ENCODE measurements at regions not wholly inside any gene's neighbourhood (a gene's known extent, or its start where the extent isn't known, plus 50 kb on each side); places are given as distances from the start of the nearest gene placed in this dataset.

DNA sequence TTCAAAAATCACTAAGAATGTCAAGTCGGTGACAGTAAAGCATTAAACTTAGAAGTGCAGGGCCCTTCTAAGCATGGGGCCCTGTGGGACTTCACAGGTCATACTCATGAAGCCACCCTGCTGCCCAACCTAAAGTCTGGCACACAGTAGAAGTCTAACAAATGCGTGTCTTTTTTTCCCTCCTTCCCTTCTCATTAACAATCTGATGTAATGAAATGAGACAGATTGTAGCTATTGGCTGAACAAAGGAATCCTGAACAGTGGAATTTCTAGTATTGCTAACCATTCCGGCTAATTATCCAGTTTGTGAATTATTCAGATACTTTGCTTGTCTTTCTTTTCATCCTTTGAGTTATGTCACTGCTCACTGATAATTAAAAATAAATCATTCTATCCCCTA, 369.9 kb downstream of the WDR11 start:
- no peaks in the 10 kb centered on the region for H3K9me3 ChIP-seq
- no peak overlapping the region for H3K27ac ChIP-seq
- H3K27me3 ChIP-seq, result no peaks in the 10 kb centered on the region
- peaks cover 7 to 18% of the 10 kb centered on the region in 2 donors for H3K4me1 ChIP-seq
- no peaks in the 10 kb centered on the region for H3K36me3 ChIP-seq
- H3K4me3 ChIP-seq (replicated peaks in 1 of 3), result no peak overlapping the region
- no peak for TF ChIP-seq POLR2A (IDR thresholded peaks at IDR 0.05)
- TF ChIP-seq, protein P1, sequence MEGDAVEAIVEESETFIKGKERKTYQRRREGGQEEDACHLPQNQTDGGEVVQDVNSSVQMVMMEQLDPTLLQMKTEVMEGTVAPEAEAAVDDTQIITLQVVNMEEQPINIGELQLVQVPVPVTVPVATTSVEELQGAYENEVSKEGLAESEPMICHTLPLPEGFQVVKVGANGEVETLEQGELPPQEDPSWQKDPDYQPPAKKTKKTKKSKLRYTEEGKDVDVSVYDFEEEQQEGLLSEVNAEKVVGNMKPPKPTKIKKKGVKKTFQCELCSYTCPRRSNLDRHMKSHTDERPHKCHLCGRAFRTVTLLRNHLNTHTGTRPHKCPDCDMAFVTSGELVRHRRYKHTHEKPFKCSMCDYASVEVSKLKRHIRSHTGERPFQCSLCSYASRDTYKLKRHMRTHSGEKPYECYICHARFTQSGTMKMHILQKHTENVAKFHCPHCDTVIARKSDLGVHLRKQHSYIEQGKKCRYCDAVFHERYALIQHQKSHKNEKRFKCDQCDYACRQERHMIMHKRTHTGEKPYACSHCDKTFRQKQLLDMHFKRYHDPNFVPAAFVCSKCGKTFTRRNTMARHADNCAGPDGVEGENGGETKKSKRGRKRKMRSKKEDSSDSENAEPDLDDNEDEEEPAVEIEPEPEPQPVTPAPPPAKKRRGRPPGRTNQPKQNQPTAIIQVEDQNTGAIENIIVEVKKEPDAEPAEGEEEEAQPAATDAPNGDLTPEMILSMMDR (IDR thresholded peaks at IDR 0.05), result no peak
- no peak for DNase-seq
- WGBS, 2 donors, result 86 to 87% methylated on average over 3 of the region's 3 CpGs
- intact Hi-C loops (cut with DNase I), result no loop called here

DNA sequence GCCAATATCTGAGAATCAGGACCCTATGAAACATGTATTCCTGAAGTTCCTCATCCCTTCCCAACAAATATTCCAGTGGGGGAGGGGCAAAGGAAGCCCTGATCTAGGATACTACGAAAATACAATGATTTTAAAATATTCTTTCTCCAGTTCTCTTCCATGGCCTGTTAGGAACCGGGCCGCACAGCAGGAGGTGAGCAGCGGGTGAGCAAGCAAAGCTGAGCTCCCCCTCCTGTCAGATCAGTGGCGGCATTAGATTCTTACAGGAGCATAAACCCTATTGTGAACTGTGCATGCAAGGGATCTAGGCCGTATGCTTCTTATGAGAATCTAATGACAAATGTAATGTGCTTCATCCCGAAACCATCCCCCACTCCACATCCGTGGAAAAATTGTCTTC, 370.8 kb downstream of the WDR11 start:
- WGBS, 2 donors, result 81 to 84% methylated on average over 8 of the region's 8 CpGs
- intact Hi-C loops (cut with DNase I), result no loop called here
- no peak overlapping the region for H3K27ac ChIP-seq
- no peaks in the 10 kb centered on the region for H3K27me3 ChIP-seq
- H3K9me3 ChIP-seq, result no peaks in the 10 kb centered on the region
- peaks cover 6 to 9% of the 10 kb centered on the region in 2 donors for H3K4me1 ChIP-seq
- no peak overlapping the region for H3K4me3 ChIP-seq (replicated peaks in 1 of 3)
- no peaks in the 10 kb centered on the region for H3K36me3 ChIP-seq
- no peak for DNase-seq
- TF ChIP-seq POLR2A (IDR thresholded peaks at IDR 0.05), result no peak
- TF ChIP-seq, protein P1 (IDR thresholded peaks at IDR 0.05), result no peak

DNA sequence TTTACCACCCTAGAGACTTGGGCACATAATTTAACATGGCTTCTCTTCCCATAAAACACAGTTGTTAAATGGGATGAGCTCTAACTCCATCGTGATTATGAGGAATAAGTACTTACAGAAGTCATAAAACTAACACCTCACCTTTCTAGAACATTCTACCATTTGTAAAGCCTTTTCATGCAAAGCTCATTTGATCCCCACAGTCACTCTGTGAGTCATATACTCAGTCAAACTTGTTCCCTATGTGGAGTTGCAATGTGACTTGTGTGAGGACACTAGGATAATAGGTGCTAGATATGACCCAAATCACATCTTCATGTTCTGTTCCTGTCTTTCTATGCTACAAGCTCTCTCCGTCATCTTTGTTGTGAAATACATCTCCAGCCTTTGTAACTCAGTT, 371.7 kb downstream of the WDR11 start:
- 94% methylated on average over 2 of the region's 2 CpGs for WGBS, 2 donors
- no peaks in the 10 kb centered on the region for H3K27me3 ChIP-seq
- no peak overlapping the region for H3K27ac ChIP-seq
- peaks cover 0 to under 1% of the 10 kb centered on the region in 2 donors for H3K4me1 ChIP-seq
- H3K9me3 ChIP-seq, result no peaks in the 10 kb centered on the region
- intact Hi-C loops (cut with DNase I), result no loop called here
- H3K4me3 ChIP-seq (replicated peaks in 1 of 3), result no peak overlapping the region
- no peak for DNase-seq
- H3K36me3 ChIP-seq, result no peaks in the 10 kb centered on the region
- TF ChIP-seq, protein P1 (IDR thresholded peaks at IDR 0.05), result no peak
- no peak for TF ChIP-seq POLR2A (IDR thresholded peaks at IDR 0.05)

DNA sequence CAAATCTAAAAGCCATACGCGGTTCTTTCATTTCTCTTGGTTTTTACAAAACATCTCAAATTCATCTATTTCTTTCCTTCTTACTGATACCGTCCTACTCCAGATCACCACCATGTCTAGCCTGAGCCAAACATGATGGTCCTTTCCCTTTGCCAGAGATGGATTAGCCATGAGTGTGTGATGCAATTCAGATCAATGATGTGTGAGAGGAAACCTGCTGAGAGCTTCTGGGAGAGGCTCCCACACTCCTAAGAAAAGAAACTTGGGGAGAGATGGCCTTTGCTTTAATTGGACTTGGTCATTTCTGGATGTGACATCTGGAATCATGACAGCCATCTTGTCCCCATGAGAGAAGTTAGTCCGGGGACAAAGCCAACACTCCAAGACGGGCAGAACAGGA, 367.2 kb downstream of the FGFR2 start:
- H3K36me3 ChIP-seq, result no peaks in the 10 kb centered on the region
- H3K9me3 ChIP-seq, result no peaks in the 10 kb centered on the region
- no peaks in the 10 kb centered on the region for H3K27me3 ChIP-seq
- H3K4me3 ChIP-seq (replicated peaks in 1 of 3), result no peak overlapping the region
- TF ChIP-seq POLR2A (IDR thresholded peaks at IDR 0.05), result no peak
- TF ChIP-seq, protein P1 (IDR thresholded peaks at IDR 0.05), result no peak
- no peak for DNase-seq
- no peak overlapping the region for H3K27ac ChIP-seq
- H3K4me1 ChIP-seq, result no peaks in the 10 kb centered on the region
- 79 to 87% methylated on average over 5 of the region's 5 CpGs for WGBS, 2 donors
- intact Hi-C loops (cut with DNase I), result no loop called here

DNA sequence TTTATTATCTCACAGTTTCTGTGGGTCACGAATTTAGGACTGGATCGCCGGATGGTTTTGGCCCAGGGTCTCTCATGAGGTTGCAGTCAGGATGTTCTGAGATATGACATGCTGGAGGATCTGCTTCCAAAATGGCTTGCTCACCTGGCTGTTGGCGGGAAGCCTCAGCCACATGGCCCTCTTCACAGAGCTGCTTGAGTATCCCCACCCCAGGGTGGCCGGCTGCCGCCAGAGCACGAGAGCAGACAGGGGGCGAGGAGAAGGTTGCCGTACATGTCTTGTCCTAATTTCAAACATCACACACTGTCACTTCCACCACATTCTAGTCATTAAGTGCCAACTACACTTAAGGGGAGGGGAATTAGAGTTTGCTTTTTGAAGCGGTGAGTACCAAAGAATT, 365.8 kb downstream of the FGFR2 start:
- TF ChIP-seq, protein P1 (IDR thresholded peaks at IDR 0.05), result no peak
- TF ChIP-seq POLR2A (IDR thresholded peaks at IDR 0.05), result no peak
- no peaks in the 10 kb centered on the region for H3K27me3 ChIP-seq
- no peaks in the 10 kb centered on the region for H3K9me3 ChIP-seq
- DNase-seq, result no peak
- no peaks in the 10 kb centered on the region for H3K4me1 ChIP-seq
- WGBS, 2 donors, result 86 to 95% methylated on average over 9 to 10 of the region's 10 CpGs
- no peak overlapping the region for H3K4me3 ChIP-seq (replicated peaks in 1 of 3)
- no peak overlapping the region for H3K27ac ChIP-seq
- intact Hi-C loops (cut with DNase I), result no loop called here
- H3K36me3 ChIP-seq, result no peaks in the 10 kb centered on the region

All from thyroid gland (tissue), 4 donors.